CD14-positive monocyte (primary cell): ENCODE measurements at regions not wholly inside any gene's neighbourhood (a gene's known extent, or its start where the extent isn't known, plus 50 kb on each side); places are given as distances from the start of the nearest gene placed in this dataset.

Experiments
- DNase-seq, 3 donors: peaks; one replicate each; pipeline ENCODE4 v3.0.0-alpha.2; 2011 to 2022
- H2AFZ ChIP-seq: 2 replicates; pipeline ENCODE4 v1.6.0; 2012; ENCODE audit warnings: mild to moderate bottlenecking, low read depth, low read length, inconsistent platforms; ENCODE audit not compliant: insufficient read depth, poor library complexity, severe bottlenecking
- H3K27ac ChIP-seq, 2 donors: 1 replicate in 1 of 2; 2 replicates in 1 of 2; pipeline ENCODE4 v1.5.1; 2012 to 2013; ENCODE audit warnings: low read length in 2 of 2, control low read depth in 1 of 2, inconsistent platforms in 1 of 2, low read depth in 1 of 2, mild to moderate bottlenecking in 1 of 2
- H3K27me3 ChIP-seq, 2 donors: one replicate each; pipeline versions ENCODE4 v1.6.0 to v1.6.1; 2011 to 2013; ENCODE audit warnings: low read length in 2 of 2; ENCODE audit not compliant: control insufficient read depth in 2 of 2, insufficient read depth in 2 of 2
- H3K36me3 ChIP-seq, 2 donors: replicated peaks in 1 of 2; 1 replicate in 1 of 2; 2 replicates in 1 of 2; pipeline versions ENCODE4 v1.5.1 to v1.6.1; 2012 to 2013; ENCODE audit warnings: low read length in 2 of 2, control low read depth in 1 of 2, inconsistent platforms in 1 of 2, mild to moderate bottlenecking in 1 of 2; ENCODE audit not compliant: insufficient read depth in 2 of 2, control insufficient read depth in 1 of 2
- H3K4me1 ChIP-seq, 2 donors: 1 replicate in 1 of 2; 2 replicates in 1 of 2; pipeline versions ENCODE4 v1.5.1 to v1.6.1; 2012 to 2013; ENCODE audit warnings: low read length in 2 of 2, control low read depth in 1 of 2, inconsistent platforms in 1 of 2, mild to moderate bottlenecking in 1 of 2, moderate library complexity in 1 of 2; ENCODE audit not compliant: insufficient read depth in 2 of 2, control insufficient read depth in 1 of 2
- H3K4me2 ChIP-seq: replicated peaks from 2 replicates; pipeline ENCODE3; 2012; ENCODE audit warnings: low read length, moderate library complexity, mild to moderate bottlenecking; ENCODE audit not compliant: poor library complexity, severe bottlenecking; ENCODE audit errors: extremely low read depth
- H3K4me3 ChIP-seq, 3 experiments: fragments of 200-600 bp in 1 of 3; sonication (generic) in 1 of 3; replicated peaks in 1 of 3; 1 replicate in 2 of 3; 2 replicates in 1 of 3; pipeline ENCODE4 v1.5.1; 2011 to 2013; ENCODE audit warnings: low read length in 3 of 3, mild to moderate bottlenecking in 3 of 3, control low read depth in 2 of 3, low read depth in 2 of 3, inconsistent platforms in 1 of 3, moderate library complexity in 1 of 3
- H3K79me2 ChIP-seq: 2 replicates; pipeline ENCODE4 v1.6.0; 2012; ENCODE audit warnings: mild to moderate bottlenecking, control low read depth, inconsistent platforms, low read length, moderate library complexity; ENCODE audit not compliant: insufficient read depth
- H3K9ac ChIP-seq: 2 replicates; pipeline ENCODE4 v1.6.0; 2017; ENCODE audit warnings: low read length, mild to moderate bottlenecking; ENCODE audit not compliant: insufficient read depth, poor library complexity, severe bottlenecking
- H3K9me3 ChIP-seq, 2 donors: replicated peaks in 1 of 2; 1 replicate in 1 of 2; 2 replicates in 1 of 2; pipeline versions ENCODE4 v1.5.1 to v1.6.1; 2012 to 2013; ENCODE audit warnings: low read length in 2 of 2, control low read depth in 1 of 2; ENCODE audit not compliant: control insufficient read depth in 1 of 2, insufficient read depth in 1 of 2
- H4K20me1 ChIP-seq: 2 replicates; pipeline ENCODE4 v1.6.0; 2012; ENCODE audit warnings: mild to moderate bottlenecking, low read length, control low read depth, moderate library complexity; ENCODE audit not compliant: insufficient read depth
- H3K27ac Mint-ChIP-seq, 7 donors: one replicate each; pipeline ENCODE4 v1.8.0; 2020; ENCODE audit warnings: mild to moderate bottlenecking in 7 of 7, mixed read lengths in 7 of 7, moderate library complexity in 6 of 7, inconsistent platforms in 2 of 7
- H3K27me3 Mint-ChIP-seq, 3 donors: one replicate each; pipeline ENCODE4 v1.8.0; 2021 to 2022; ENCODE audit warnings: low read depth in 3 of 3, mild to moderate bottlenecking in 3 of 3, mixed read lengths in 3 of 3, moderate library complexity in 3 of 3, inconsistent platforms in 1 of 3
- H3K36me3 Mint-ChIP-seq, 2 donors: one replicate each; pipeline ENCODE4 v1.8.0; 2020; ENCODE audit warnings: mixed read lengths in 2 of 2, inconsistent platforms in 1 of 2, mild to moderate bottlenecking in 1 of 2
- H3K4me1 Mint-ChIP-seq: one replicate; pipeline ENCODE4 v1.8.0; 2020; ENCODE audit warnings: mild to moderate bottlenecking, mixed read lengths
- H3K4me3 Mint-ChIP-seq, 2 donors: one replicate each; pipeline ENCODE4 v1.8.0; 2020; ENCODE audit warnings: mild to moderate bottlenecking in 2 of 2, mixed read lengths in 2 of 2, moderate library complexity in 1 of 2
- H3K9me3 Mint-ChIP-seq, 7 donors: one replicate each; pipeline ENCODE4 v1.8.0; 2020 to 2022; ENCODE audit warnings: mixed read lengths in 7 of 7, mild to moderate bottlenecking in 6 of 7, moderate library complexity in 6 of 7, inconsistent platforms in 2 of 7
- CTCF ChIP-seq: fragments of 200-600 bp; IDR thresholded peaks from one replicate; pipeline ENCODE4 v1.8.0; 2022; ENCODE audit warnings: antibody characterized with exemption, mild to moderate bottlenecking
- WGBS: methylation state at CpG from one replicate; pipeline ENCODE4 v1.1.5; 2013; ENCODE audit warnings: missing lambda C conversion rate; ENCODE audit not compliant: insufficient coverage; 5-methylcytosine and 5-hydroxymethylcytosine counted together
- intact Hi-C, 2 donors: fragments of 100-400 bp; cut with micrococcal nuclease; formaldehyde crosslinking; loops; one replicate each; pipeline versions ENCODE4 v1.15.0 to v1.15.1; 2023

- Mint-ChIP-seq H3K4me3 (no peak overlapping the region), H3K27ac (no peak overlapping the region), H3K4me1 (no peaks in the 10 kb centered on the region), H3K36me3 (no peaks in the 10 kb centered on the region), H3K9me3 (peaks cover 0 to 3% (median 2%) of the 10 kb centered on the region in 7 donors), H3K27me3 (peaks cover 0 to 2% (median 2%) of the 10 kb centered on the region in 3 donors)
- Histone ChIP-seq H3K4me2 (no peak overlapping the region), H3K9ac (no peak overlapping the region), H3K36me3 (no peaks in the 10 kb centered on the region), H3K27me3 (no peaks in the 10 kb centered on the region), H3K4me1 (no peaks in the 10 kb centered on the region), H4K20me1 (no peaks in the 10 kb centered on the region), H2AFZ (no peak overlapping the region), H3K27ac (no peak overlapping the region), H3K4me3 (no peak overlapping the region), H3K9me3 (no peaks in the 10 kb centered on the region), H3K79me2 (no peaks in the 10 kb centered on the region)
- WGBS: 82% methylated on average over 4 of the region's 5 CpGs
- no peak for DNase-seq
- TF ChIP-seq CTCF: no peak
- intact Hi-C loops: no loop called here
These were observed 458.6 kb downstream of the EIPR1 start for GRCh38 chr2:2919026-2919425.

GRCh38 chr2:2916621-2917020 lies 461.0 kb downstream of the EIPR1 start:
- DNase-seq: no peak
- Mint-ChIP-seq H3K36me3 (no peaks in the 10 kb centered on the region), H3K27ac (no peak overlapping the region), H3K9me3 (peaks cover 0 to 3% (median 2%) of the 10 kb centered on the region in 7 donors), H3K4me3 (no peak overlapping the region), H3K4me1 (no peaks in the 10 kb centered on the region), H3K27me3 (peaks cover 1 to 2% (median 1%) of the 10 kb centered on the region in 3 donors)
- no peaks in the 10 kb centered on the region for H3K36me3 ChIP-seq
- H3K4me2 ChIP-seq: no peak overlapping the region
- intact Hi-C loops: no loop called here
- H3K9me3 ChIP-seq: no peaks in the 10 kb centered on the region
- TF ChIP-seq CTCF: no peak
- H2AFZ ChIP-seq: no peak overlapping the region
- H3K79me2 ChIP-seq: no peaks in the 10 kb centered on the region
- H3K9ac ChIP-seq: no peak overlapping the region
- WGBS: 93% methylated on average over 4 of the region's 5 CpGs
- H3K27ac ChIP-seq: no peak overlapping the region
- no peaks in the 10 kb centered on the region for H3K4me1 ChIP-seq
- H3K4me3 ChIP-seq: no peak overlapping the region
- no peaks in the 10 kb centered on the region for H3K27me3 ChIP-seq
- no peaks in the 10 kb centered on the region for H4K20me1 ChIP-seq
